EH (cell line): ENCODE measurements at regions not wholly inside any gene's neighbourhood (a gene's known extent, or its start where the extent isn't known, plus 50 kb on each side); places are given as distances from the start of the nearest gene placed in this dataset.

Experiments used
- DNase-seq: peaks from one replicate; pipeline ENCODE4 v3.0.0-alpha.2; 2015; ENCODE audit warnings: low read depth

DNA sequence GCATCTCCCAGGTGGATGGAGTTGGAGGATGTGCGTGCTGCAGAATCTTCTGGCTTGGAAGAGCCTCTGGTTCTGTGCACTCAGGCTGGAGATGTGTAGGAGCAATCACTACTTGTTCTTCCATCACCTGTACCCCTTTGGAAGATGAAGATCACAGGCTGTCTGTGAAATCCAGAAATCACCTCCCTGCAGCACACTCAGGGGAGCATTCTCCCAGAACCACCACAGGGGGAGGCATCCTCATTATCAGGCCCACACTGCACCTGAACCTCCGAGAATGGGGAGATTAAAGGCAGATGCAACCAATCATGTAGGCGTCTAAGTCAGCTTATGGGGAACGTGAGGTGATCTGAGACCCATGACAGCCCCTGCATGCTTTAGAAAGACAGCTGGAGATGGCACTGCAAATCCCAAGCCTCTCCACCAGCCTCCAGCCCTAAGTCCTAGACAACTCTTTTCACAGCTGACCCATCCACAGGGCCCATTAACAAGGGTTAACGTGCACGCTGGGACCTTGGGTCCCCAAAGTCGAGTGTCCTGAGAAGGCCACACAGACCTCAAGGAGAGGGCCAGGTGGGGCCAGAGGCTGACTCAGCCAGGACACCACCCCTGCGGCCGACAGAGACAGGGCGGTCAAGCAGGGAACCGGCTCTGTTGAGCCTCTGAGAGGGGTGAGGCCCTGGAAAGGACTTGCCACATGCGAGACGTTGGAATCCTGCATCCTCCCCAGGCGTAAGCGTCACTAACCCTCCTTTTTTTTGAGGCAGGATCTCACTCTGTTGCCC is 314.9 kb downstream of the EIPR1 start:
- no peak for DNase-seq

DNA sequence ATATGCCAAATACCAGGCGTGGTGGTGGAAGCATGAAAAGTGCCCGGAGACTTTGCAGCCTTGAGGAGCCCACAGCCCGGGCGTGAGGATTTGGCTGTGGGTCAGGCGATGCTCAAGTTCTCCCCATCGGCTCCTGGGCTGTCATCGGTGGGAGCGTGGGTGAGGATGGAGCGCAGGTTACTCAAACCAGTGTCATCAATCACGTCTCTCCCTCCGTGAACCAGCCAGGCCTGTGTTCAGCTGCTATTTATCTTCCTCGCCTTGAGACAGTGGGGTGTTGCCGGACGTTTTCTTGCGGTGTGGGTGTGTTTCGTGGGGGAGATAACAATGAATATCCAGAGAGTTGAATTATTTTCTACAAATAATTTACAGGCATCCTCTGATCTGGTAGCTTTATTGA is 317.6 kb downstream of the EIPR1 start:
- no peak for DNase-seq

DNA sequence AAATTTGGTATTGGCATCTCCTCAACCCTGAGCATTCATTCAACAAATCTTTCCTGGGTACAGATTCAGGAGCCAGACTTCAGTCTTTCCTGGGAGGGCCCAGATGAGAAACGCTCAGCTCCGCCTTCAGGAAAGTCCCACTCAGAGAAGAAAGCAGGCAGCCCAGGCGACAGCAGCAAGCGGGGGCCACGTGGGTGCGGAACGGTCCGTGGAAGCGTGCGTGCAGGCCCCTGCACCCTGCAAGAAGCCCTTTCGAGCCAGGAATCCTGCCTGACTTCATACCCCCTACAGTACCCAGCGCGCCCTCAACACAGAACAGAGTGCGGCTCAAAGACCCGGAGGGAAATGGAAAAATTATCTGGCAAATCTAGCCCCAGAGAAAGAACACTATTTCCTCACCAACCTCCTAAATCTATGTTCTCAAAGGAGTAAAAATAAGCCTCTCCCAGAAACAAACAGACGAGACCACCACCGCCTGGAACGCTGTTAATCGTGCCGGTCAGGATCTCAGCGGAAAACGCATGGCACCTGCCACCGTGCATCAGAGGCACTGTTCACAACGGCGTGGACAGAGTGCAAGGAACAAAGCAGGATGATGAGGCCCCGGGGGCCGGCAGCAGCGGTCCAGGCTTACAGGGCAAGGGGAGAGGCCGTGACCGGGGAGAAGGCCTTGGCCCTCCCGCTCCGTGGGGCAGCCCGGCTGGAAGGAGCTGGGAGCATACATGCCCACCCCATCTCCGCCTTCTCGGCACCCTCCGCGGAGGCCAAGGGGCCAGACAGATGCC is 318.3 kb downstream of the EIPR1 start:
- DNase-seq: no peak

DNA sequence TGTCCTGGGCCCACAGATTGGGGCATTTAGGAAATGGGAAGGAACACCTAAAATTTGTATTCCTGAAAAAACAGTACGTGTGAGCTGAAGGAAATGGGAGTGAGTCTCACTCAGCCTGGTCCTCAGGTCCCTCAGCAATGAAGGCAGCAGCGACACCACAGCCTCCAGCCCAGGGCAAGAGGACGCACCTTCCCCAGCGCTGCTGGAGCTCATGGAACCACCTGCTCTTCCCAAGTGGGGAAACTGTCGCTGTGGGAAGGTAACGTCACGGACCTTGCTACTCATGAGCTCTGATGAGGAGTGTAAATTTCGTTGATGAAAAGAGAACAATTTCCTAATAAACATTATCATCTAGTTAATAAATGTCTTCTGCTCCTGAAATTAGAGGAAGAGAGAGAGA is 323.6 kb downstream of the EIPR1 start:
- DNase-seq: no peak

DNA sequence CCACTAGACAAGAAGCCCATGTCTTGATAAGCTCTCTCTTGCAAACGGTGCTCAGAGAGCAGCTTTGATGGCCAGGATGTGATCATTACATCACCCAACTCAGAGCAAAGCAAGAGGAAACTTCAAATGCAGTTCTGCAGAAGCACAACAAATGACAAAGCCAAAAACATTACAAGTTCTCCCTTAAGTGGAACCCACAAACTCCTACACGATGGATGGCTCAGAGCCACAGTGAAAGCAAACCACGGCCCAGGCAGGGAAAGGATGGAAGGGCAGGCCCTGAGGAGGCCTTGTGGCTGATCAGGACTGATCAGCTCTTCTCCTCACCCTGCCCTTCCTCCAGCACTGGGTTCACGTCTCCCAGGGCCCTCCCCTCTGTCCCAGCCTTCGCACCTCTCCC is 326.4 kb downstream of the EIPR1 start:
- no peak for DNase-seq

DNA sequence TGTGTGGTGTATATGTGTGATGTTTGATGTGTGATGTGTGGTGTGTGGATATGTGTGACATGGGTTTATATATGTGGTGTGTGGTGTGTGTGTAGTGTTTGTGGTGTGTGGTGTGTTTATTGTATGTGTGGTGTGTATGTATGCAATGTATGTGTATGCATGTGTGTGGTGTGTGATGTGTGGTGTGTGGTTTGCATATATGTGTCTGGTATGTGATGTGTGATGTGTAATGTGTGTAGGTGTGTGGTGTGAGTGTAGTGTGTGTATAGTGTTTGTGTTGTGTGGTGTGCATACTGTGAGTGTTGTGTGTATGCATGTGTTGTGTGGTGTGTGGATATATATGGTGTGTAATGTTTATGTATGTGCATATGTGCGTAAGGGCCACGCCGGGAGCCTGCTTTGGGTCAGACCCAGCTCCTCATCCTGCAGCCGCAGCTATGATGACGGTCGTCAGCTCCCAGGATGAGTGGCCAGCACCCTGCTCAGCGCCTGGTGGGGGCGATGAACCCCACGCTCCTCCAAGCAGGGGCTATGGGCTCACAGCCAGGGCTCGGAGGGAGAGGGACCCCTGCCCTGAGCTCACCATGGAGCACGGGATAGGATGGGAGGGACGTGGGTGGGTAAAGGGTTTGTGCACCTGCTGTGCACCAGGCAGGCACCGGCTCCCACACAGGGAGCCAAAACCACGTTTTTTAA is 331.3 kb downstream of the EIPR1 start:
- DNase-seq: no peak

DNA sequence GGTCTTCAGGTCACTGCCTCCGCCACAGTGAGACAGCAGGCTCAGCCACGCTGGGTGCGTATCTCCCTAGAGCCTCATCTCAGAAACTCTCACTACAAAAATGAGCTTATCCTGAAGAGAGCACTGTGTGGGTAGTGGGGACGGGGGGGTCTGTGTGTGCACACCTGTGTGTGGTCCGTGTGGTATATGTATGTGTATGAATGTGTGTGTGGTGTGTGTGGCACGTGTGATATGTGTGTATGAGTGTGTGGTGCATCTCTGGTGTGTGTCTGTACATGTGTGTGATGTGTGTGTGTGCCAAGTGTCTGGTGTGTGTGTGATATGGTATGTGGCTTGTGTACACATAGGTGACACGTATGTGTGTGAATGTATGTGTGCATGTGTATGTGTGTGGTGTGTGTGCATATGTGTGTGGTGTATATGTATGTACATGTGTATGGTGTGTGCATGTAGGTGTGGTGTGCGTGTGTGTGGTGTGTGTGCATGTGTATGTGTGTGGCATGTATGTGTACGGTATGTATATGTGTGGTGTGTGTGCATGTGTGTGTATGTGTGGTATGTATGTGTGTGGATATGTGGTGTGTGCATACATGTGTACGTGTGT is 332.2 kb downstream of the EIPR1 start:
- no peak for DNase-seq

DNA sequence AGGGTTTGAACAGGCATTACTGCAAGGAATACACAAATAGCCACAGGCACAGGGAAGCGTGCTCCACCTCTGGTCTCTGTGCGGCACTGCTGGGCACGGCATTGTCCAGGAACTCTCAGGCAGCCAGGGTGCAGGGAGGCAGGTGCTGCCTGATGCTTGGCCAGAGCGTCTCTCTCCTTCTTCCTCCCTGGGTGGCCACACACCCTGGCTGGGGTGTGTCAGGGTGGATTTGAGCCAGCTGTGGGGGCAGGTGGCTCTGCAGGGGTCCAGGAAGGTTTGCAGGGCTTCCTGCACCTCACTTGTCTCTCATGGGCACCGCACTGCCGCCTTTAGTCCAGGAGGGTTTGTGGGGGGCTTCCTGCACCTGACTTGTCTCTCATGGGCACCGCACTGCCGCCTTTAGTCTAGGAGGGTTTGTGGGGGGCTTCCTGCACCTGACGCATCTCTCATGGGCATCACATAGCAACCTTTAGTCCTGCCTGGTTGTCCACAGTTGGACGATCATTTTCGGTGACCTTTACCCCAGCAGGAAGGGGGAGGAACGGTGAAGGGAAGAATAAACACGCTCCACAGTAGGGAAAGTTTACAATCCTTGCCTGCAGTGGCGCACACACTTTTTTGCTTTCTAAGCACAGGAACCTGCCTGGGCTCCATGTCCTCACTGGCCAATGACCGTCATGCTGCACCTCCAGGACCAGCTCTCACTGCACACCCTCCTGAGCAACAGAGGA is 332.9 kb downstream of the EIPR1 start:
- DNase-seq: no peak

- no peak for DNase-seq
Observed at GRCh38 chr2:3043726-3044125, 333.9 kb downstream of the EIPR1 start.

DNA sequence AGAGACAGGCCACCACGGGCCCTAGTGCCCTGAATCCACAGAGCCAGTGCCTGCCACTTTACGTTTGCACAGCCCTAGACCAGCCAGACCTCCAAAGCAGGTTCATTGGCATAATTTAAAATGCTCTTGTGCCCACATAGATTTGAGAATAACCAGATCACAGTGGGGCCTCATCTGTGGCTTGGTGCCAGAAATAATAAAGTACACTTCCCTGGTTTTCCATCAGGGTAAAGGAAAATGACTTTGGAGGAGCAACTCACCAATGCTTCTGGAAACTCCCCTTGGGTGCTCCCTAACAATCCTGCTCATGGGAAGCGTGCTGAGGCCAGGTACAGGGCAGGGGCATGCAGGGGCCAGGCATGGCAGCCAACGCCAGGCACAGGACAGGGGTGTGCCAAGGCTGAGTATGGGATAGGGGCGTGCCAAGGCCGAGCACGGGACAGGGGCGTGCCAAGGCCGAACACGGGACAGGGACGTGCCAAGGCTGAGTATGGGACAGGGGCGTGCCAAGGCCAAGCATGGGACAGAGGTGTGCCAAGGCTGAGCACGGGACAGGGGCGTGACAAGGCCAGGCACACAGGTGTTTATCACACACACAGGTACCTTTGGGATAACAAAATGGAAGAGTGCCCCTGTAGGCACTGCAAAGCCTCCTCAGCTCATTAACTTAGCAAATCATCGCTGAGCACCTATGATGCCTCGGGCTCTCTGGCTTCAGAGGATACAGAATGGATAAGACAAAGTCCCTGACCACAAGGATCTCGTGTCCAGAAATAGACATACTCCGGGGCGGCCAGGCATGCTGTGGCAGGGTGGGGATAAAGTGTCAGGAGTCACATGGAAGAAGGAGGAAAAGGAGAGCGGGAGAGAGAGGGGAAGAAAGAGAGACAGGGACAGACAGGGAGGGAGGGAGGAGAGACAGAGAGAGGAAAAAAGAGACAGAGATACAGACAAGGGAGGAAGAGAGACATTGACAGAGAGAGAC is 334.7 kb downstream of the EIPR1 start:
- DNase-seq: no peak

- DNase-seq: no peak
Observed at GRCh38 chr2:3041841-3042600, 335.6 kb downstream of the EIPR1 start.

DNA sequence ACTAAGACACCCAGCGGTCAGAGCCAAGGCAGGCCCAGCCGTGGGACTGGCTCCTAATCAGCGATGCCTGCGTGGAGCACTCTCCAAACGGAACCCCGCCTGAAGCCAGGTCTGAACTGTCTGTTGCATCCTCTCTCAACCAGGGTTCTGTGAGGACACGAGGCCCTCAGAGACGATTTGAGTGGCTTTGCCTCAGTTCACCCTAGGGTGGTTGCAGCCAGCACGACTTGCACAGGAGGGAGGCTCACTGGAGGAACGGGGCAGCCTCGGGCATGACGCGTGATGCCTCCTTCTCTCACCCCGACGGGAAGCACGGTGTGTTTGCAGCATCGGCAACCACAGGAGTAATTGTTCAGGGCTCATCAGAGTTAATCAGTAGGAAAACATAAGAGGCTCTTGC is 336.4 kb downstream of the EIPR1 start:
- no peak for DNase-seq

- DNase-seq: no peak
Observed at GRCh38 chr2:3040496-3041140, 337.0 kb downstream of the EIPR1 start.

DNA sequence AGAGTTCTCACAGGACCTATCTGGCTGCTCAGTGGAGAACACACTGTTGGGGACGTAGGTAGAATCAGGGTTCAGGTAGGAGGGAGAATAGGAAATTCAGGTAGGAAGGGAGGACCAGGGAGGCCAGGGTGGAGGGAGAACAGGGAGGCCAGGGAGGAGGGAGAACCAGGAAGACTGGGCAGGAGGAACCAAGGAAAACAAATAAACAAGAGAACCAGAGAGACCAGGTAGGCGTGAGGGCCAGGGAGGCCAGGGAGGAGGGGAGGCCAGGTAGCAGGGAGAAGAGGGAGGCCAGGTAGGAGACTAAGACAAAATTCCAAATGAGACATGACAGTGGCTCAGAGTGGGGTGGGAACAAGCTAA is 337.6 kb downstream of the EIPR1 start:
- DNase-seq: no peak

- no peak for DNase-seq
Observed at GRCh38 chr2:3039188-3040065, 338.2 kb downstream of the EIPR1 start.

DNA sequence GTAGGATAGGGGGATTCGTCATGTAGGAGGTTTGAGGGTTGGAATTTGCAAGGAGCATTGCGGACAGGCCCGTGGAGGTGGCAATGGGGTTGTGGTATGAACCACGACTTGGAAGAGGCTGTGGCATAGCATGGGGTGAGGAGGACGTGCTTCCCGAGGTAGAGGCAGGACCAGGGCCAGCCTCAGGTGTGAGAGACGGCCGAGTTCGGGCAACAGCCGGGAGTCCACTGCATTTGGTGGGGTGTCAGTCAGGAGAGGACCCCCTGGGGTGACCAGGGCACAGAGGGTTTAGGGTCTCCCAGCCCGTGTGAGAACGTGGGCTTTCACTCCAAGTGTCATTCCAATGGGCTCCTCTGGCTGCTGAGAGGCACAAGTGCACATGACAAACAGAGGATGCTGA is 339.0 kb downstream of the EIPR1 start:
- DNase-seq: no peak

DNA sequence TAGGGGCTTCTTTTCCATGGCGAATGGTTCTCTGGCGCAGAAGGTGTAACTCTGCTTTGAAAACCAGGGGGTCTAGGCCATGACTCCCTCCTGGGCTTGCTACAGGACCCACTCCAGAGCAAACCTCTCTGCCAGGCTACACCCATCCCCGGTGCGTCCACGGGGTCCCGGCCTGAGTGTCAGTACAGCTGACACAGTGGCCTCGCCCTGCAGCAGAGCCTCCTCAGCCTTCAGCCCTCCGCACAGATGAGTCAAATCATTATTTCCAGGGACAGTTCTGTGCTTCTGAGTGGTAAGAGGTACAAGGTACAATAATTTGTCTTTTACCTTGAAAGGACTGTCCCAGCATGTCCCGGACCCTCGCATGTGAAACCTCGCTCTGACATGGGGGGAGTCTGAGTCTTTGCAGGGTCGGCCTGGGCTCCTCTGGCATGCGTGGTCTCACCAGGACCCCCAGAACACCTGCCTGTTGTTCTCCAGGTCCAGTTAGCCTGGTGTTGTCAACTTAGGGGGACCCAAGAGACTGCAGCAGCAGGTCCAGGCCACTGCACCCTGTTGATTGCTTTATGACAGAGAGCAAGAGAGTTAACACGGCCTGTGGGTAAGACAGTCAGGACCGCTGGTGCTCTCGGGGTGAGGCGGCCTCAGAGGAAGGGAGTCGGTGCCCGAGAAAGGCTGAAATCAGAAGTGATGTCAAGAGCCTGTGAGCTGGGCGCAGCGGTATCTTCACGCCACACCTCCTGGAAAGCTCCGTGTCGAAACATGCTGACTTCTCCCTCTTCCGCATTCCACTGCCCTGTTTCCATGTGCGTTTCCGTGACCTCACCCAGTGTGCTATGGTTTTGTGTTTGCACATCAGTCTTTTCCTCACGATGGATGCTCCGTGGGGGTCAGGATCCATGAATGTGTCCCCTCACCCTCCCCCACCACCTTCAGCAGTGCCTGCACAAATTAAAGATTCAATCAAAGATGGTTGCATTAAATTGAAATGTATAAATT is 340.1 kb downstream of the EIPR1 start:
- DNase-seq: no peak
